Endothelial cell (in vitro differentiated cells): ENCODE measurements at regions not wholly inside any gene's neighbourhood (a gene's known extent, or its start where the extent isn't known, plus 50 kb on each side); places are given as distances from the start of the nearest gene placed in this dataset.

Source experiments
- DNase-seq: peaks from one replicate; pipeline ENCODE4 v3.0.0; 2021; ENCODE audit warnings: low spot score
- H3K27ac Mint-ChIP-seq: one replicate; pipeline ENCODE4 v1.8.0; 2021; ENCODE audit warnings: mixed read lengths, inconsistent platforms; ENCODE audit not compliant: unreplicated experiment
- H3K27me3 Mint-ChIP-seq: one replicate; pipeline ENCODE4 v1.8.0; 2021; ENCODE audit warnings: mild to moderate bottlenecking, moderate library complexity, mixed read lengths, inconsistent platforms; ENCODE audit not compliant: unreplicated experiment
- H3K36me3 Mint-ChIP-seq: one replicate; pipeline ENCODE4 v1.8.0; 2021; ENCODE audit warnings: mild to moderate bottlenecking, low read depth, mixed read lengths, inconsistent platforms; ENCODE audit not compliant: unreplicated experiment
- H3K4me1 Mint-ChIP-seq: one replicate; pipeline ENCODE4 v1.8.0; 2021; ENCODE audit warnings: mild to moderate bottlenecking, mixed read lengths, inconsistent platforms; ENCODE audit not compliant: unreplicated experiment
- H3K4me3 Mint-ChIP-seq: one replicate; pipeline ENCODE4 v1.8.0; 2021; ENCODE audit warnings: mild to moderate bottlenecking, mixed read lengths, inconsistent platforms; ENCODE audit not compliant: unreplicated experiment
- H3K9me3 Mint-ChIP-seq: one replicate; pipeline ENCODE4 v1.8.0; 2021; ENCODE audit warnings: mixed read lengths, inconsistent platforms; ENCODE audit not compliant: unreplicated experiment
- CTCF ChIP-seq: fragments of 200-600 bp; sonication (generic); IDR thresholded peaks from one replicate; pipeline ENCODE4 v1.5.0; 2021; ENCODE audit warnings: antibody characterized with exemption; ENCODE audit not compliant: unreplicated experiment

- Mint-ChIP-seq H3K4me3 (no peak overlapping the region), H3K4me1 (no peaks in the 10 kb centered on the region), H3K36me3 (no peaks in the 10 kb centered on the region), H3K27me3 (peaks cover 2% of the 10 kb centered on the region), H3K9me3 (no peaks in the 10 kb centered on the region), H3K27ac (no peak overlapping the region)
- DNase-seq, result no peak
- TF ChIP-seq CTCF, result no peak
These were observed 1028.3 kb downstream of the BRD1 start for GRCh38 chr22:48799227-48799970.

- TF ChIP-seq CTCF, result no peak
- Mint-ChIP-seq H3K9me3 (no peaks in the 10 kb centered on the region), H3K27me3 (peaks cover 1% of the 10 kb centered on the region), H3K4me1 (no peaks in the 10 kb centered on the region), H3K36me3 (no peaks in the 10 kb centered on the region), H3K27ac (no peak overlapping the region), H3K4me3 (no peak overlapping the region)
- DNase-seq, result no peak
These were observed 1029.1 kb downstream of the BRD1 start for GRCh38 chr22:48798281-48799226.

- DNase-seq, result no peak
These were observed 1029.9 kb downstream of the BRD1 start for GRCh38 chr22:48797731-48798130.

GRCh38 chr22:48796310-48797015 is 1031.2 kb downstream of the BRD1 start:
- Mint-ChIP-seq H3K9me3 (no peaks in the 10 kb centered on the region), H3K4me1 (no peaks in the 10 kb centered on the region), H3K36me3 (no peaks in the 10 kb centered on the region), H3K27ac (no peak overlapping the region), H3K4me3 (no peak overlapping the region), H3K27me3 (peaks cover 4% of the 10 kb centered on the region)
- TF ChIP-seq CTCF, result no peak
- DNase-seq, result no peak

More at GRCh38 chr22:48797731-48798130, 1029.9 kb downstream of the BRD1 start:
- no peaks in the 10 kb centered on the region for H3K4me1 Mint-ChIP-seq
- H3K9me3 Mint-ChIP-seq, result no peaks in the 10 kb centered on the region
- no peak for TF ChIP-seq CTCF
- no peaks in the 10 kb centered on the region for H3K36me3 Mint-ChIP-seq
- H3K4me3 Mint-ChIP-seq, result no peak overlapping the region
- H3K27me3 Mint-ChIP-seq, result peaks cover 3% of the 10 kb centered on the region
- no peak overlapping the region for H3K27ac Mint-ChIP-seq
